ENCODE measurements at regions not wholly inside any gene's neighbourhood (a gene's known extent, or its start where the extent isn't known, plus 50 kb on each side); places are given as distances from the start of the nearest gene placed in this dataset.

DNA sequence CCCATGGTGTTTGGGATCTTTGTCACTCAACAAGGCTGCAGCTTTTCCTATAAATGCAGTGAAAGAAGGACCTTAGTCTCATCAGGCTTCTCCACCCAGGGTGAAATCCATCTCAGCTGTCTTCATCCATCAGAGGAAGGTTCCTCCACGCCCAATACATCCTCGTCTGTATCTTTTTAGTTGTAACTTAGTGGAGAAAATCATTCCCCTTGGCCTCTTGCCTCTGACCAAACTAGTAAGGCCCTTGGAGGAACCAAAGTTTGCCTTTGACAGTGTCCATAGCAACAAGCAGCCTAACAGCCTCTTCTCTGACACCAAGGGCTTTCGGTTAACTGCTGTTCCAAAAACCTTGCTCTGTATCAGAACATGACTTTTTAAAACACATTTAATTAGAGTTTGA, 230.3 kb upstream of the ECI2 start:
- TF ChIP-seq ZC3H10 (CRISPR knock-in tag; IDR thresholded peaks at IDR 0.05) (no peak), PATZ1 (CRISPR knock-in tag; IDR thresholded peaks at IDR 0.05; ENCODE audit: borderline replicate concordance) (no peak), ZNF565 (CRISPR knock-in tag; conservative IDR thresholded peaks at IDR 0.05; ENCODE audit: low read depth) (no peak), POU6F1 (CRISPR knock-in tag; IDR thresholded peaks at IDR 0.05; ENCODE audit: borderline replicate concordance, low read depth) (no peak), GLIS3 (CRISPR knock-in tag; IDR thresholded peaks at IDR 0.05) (no peak), ZFP3 (CRISPR knock-in tag; IDR thresholded peaks at IDR 0.05) (no peak), SNAI2 (CRISPR knock-in tag; IDR thresholded peaks at IDR 0.05) (no peak), CREB5 (CRISPR knock-in tag; IDR thresholded peaks at IDR 0.05; ENCODE audit: low read depth) (no peak), CSDC2 (CRISPR knock-in tag; IDR thresholded peaks at IDR 0.05) (no peak), ZNF8 (CRISPR knock-in tag; IDR thresholded peaks at IDR 0.05) (no peak)

Data from SK-N-SH treated with all-trans-retinoic acid at 6 μM for 48 hours (cell line).